Activated CD8-positive, alpha-beta T cell treated with anti-CD3 and anti-CD28 coated beads for 36 hours (primary cell): ENCODE measurements at regions not wholly inside any gene's neighbourhood (a gene's known extent, or its start where the extent isn't known, plus 50 kb on each side); places are given as distances from the start of the nearest gene placed in this dataset.

Source experiments
- ATAC-seq: fragments of 200-7000 bp; cut with Tn5 transposase; one replicate; pipeline ENCODE4 v1.10.0; 2021; ENCODE audit warnings: mild to moderate bottlenecking, moderate library complexity
- CTCF ChIA-PET: fragments of 350-600 bp; sonication (Branson Sonifier 250); formaldehyde crosslinking; loops from one replicate; lab custom pipeline; 2021; ENCODE audit warnings: antibody characterized with exemption; lab: Charles Lee
- POLR2A ChIA-PET: fragments of 350-600 bp; sonication (Branson Sonifier 250); formaldehyde crosslinking; loops from one replicate; lab custom pipeline; 2021; ENCODE audit warnings: antibody characterized with exemption; lab: Charles Lee
- DNase-seq: peaks from one replicate; pipeline ENCODE4 v3.0.0-alpha.2; 2020
- H3K27ac Mint-ChIP-seq: one replicate; pipeline ENCODE4 v1.8.0; 2021; ENCODE audit warnings: mild to moderate bottlenecking, mixed read lengths
- H3K27me3 Mint-ChIP-seq: one replicate; pipeline ENCODE4 v1.8.0; 2021; ENCODE audit warnings: mixed read lengths
- H3K36me3 Mint-ChIP-seq: one replicate; pipeline ENCODE4 v1.8.0; 2021; ENCODE audit warnings: low read depth, mixed read lengths
- H3K4me1 Mint-ChIP-seq: one replicate; pipeline ENCODE4 v1.8.0; 2021; ENCODE audit warnings: low read depth, mixed read lengths
- H3K4me3 Mint-ChIP-seq: one replicate; pipeline ENCODE4 v1.8.0; 2021; ENCODE audit warnings: mild to moderate bottlenecking, moderate library complexity, mixed read lengths
- H3K9me3 Mint-ChIP-seq: one replicate; pipeline ENCODE4 v1.8.0; 2021; ENCODE audit warnings: mixed read lengths
- intact Hi-C: fragments of 100-400 bp; cut with micrococcal nuclease; formaldehyde crosslinking; loops from one replicate; pipeline ENCODE4 v1.10.0; 2022
- TF ChIP-seq, protein P1 (sequence below): fragments of 200-600 bp; IDR thresholded peaks from one replicate; pipeline ENCODE4 v1.8.0; 2022; ENCODE audit warnings: antibody characterized with exemption, mild to moderate bottlenecking

DNA sequence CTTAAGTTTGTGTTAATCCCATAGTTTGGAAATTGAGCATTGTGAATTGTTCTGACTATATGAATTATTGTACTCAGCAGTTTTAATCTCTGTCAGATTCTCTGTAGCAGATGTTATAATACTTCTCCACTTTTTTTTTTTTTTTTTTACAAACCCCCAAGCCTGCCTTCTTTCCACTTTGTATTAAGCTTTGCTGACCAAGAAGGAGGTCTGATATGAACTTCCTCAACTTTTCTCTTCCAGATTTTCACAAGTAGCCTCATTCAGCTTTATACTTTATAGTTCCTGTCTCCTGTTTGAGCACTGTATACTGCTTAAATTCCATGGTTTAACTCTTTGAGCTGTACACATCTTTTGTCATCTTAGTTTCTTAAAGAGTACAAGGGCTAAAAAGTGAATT, 105.0 kb downstream of the HAUS1 start:
- POLR2A ChIA-PET: interaction anchor here (1.0 to 1.4 kb wide), 2 partner anchors 34 to 41 kb away, joined by 3 to 4 read pairs; no protein-coding TSS in a partner anchor
- TF ChIP-seq, protein P1, sequence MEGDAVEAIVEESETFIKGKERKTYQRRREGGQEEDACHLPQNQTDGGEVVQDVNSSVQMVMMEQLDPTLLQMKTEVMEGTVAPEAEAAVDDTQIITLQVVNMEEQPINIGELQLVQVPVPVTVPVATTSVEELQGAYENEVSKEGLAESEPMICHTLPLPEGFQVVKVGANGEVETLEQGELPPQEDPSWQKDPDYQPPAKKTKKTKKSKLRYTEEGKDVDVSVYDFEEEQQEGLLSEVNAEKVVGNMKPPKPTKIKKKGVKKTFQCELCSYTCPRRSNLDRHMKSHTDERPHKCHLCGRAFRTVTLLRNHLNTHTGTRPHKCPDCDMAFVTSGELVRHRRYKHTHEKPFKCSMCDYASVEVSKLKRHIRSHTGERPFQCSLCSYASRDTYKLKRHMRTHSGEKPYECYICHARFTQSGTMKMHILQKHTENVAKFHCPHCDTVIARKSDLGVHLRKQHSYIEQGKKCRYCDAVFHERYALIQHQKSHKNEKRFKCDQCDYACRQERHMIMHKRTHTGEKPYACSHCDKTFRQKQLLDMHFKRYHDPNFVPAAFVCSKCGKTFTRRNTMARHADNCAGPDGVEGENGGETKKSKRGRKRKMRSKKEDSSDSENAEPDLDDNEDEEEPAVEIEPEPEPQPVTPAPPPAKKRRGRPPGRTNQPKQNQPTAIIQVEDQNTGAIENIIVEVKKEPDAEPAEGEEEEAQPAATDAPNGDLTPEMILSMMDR: no peak
- ATAC-seq: no peak
- H3K27me3 Mint-ChIP-seq: no peaks in the 10 kb centered on the region
- H3K4me1 Mint-ChIP-seq: peaks cover 85% of the 10 kb centered on the region
- CTCF ChIA-PET: interaction anchor here (0.7 to 1.6 kb wide), 4 partner anchors 11 to 57 kb away, joined by 3 to 6 read pairs (median 3); a partner anchor contains a TSS
- no peak for DNase-seq
- H3K27ac Mint-ChIP-seq: peak overlapping the region; percentile 69
- H3K9me3 Mint-ChIP-seq: no peaks in the 10 kb centered on the region
- peaks cover 25% of the 10 kb centered on the region for H3K36me3 Mint-ChIP-seq
- intact Hi-C loops: no loop called here
- no peak overlapping the region for H3K4me3 Mint-ChIP-seq

DNA sequence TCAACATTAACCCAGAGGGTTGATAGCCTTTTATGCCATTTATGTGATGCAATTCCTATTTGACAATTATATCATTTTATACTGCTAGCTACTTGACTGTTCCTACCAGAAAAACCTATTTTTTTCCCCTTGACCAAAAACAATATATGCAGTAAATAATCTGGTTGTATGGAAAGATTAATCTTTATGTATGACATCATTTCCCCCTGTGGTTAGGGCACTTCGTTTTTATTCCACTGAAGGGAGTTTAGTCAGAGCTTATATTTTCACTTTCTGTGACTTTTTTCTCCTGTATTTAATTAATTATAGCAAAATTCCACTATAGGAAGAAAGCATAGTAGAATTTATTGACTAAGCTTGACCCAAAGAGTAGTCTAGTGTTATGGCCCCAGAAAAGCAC, 107.6 kb downstream of the HAUS1 start:
- H3K36me3 Mint-ChIP-seq: peaks cover 32% of the 10 kb centered on the region
- peak overlapping the region; percentile 46 for H3K4me3 Mint-ChIP-seq

GRCh38 chr18:46212398-46212797, 108.2 kb downstream of the HAUS1 start:
- H3K27ac Mint-ChIP-seq: peak overlapping the region; percentile 92
- peak overlapping the region; percentile 46 for H3K4me3 Mint-ChIP-seq
- ChIA-PET CTCF (interaction anchor here (0.6 to 4.7 kb wide), 15 partner anchors 8 to 91 kb away, joined by 3 to 47 read pairs (median 4); a partner anchor contains a TSS), POLR2A (interaction anchor here (1.1 to 3.8 kb wide), 3 partner anchors 22 to 55 kb away, joined by 3 to 18 read pairs (median 3); a partner anchor contains a TSS)
- peaks cover 89% of the 10 kb centered on the region for H3K4me1 Mint-ChIP-seq
- ATAC-seq: peak; percentile 22
- H3K36me3 Mint-ChIP-seq: peaks cover 38% of the 10 kb centered on the region
- H3K9me3 Mint-ChIP-seq: no peaks in the 10 kb centered on the region
- intact Hi-C loops: loop anchor here (2.0 to 10.0 kb wide), 3 partner anchors 40 to 58 kb away; no protein-coding TSS in a partner anchor
- H3K27me3 Mint-ChIP-seq: no peaks in the 10 kb centered on the region
- DNase-seq: no peak
- TF ChIP-seq, protein P1: no peak

More for the DNA sequence above, 107.6 kb downstream of the HAUS1 start:
- POLR2A ChIA-PET: interaction anchor here (0.6 to 3.8 kb wide), 6 partner anchors 10 to 659 kb away, joined by 3 to 18 read pairs (median 4); a partner anchor contains a TSS
- TF ChIP-seq, protein P1: no peak
- peak; percentile 40 for ATAC-seq
- H3K4me1 Mint-ChIP-seq: peaks cover 86% of the 10 kb centered on the region
- H3K9me3 Mint-ChIP-seq: no peaks in the 10 kb centered on the region
- no peaks in the 10 kb centered on the region for H3K27me3 Mint-ChIP-seq
- no peak for DNase-seq
- intact Hi-C loops: loop anchor here (2.0 to 10.0 kb wide), 3 partner anchors 39 to 57 kb away; no protein-coding TSS in a partner anchor
- CTCF ChIA-PET: interaction anchor here (1.1 to 4.7 kb wide), 11 partner anchors 7 to 69 kb away, joined by 3 to 47 read pairs (median 4); a partner anchor contains a TSS
- peak overlapping the region; percentile 92 for H3K27ac Mint-ChIP-seq

DNA sequence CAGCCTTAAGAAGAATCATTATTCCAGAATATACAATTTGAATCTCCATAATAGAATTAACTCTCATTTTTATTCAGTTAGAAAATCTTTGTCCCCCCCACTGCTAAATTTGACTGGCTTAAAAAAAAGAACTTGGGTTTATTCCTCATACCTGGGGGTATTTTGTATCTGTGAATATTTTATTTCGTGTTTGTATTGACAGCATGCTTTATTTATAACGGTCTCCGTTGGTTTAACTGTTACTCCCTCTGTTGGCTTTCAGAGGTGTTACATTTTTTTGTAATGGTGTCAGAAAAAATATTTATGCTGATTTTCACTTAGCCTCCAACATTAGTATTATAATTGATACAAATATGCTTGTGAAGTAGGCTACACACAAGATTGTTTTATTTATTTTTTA, 109.1 kb downstream of the HAUS1 start:
- ChIA-PET POLR2A (interaction anchor here (3.8 kb wide), 1 partner anchor 39 kb away, joined by 18 read pairs; a partner anchor contains a TSS), CTCF (interaction anchor here (1.0 to 4.7 kb wide), 9 partner anchors 9 to 68 kb away, joined by 3 to 47 read pairs (median 4); a partner anchor contains a TSS)
- intact Hi-C loops: loop anchor here (2.0 to 10.0 kb wide), 3 partner anchors 39 to 58 kb away; no protein-coding TSS in a partner anchor
- Mint-ChIP-seq H3K27ac (peak overlapping the region; percentile 75), H3K9me3 (no peaks in the 10 kb centered on the region), H3K27me3 (no peaks in the 10 kb centered on the region), H3K36me3 (peaks cover 44% of the 10 kb centered on the region), H3K4me3 (no peak overlapping the region), H3K4me1 (peaks cover 88% of the 10 kb centered on the region)
- no peak for DNase-seq
- TF ChIP-seq, protein P1: peak; percentile 69
- ATAC-seq: no peak

DNA sequence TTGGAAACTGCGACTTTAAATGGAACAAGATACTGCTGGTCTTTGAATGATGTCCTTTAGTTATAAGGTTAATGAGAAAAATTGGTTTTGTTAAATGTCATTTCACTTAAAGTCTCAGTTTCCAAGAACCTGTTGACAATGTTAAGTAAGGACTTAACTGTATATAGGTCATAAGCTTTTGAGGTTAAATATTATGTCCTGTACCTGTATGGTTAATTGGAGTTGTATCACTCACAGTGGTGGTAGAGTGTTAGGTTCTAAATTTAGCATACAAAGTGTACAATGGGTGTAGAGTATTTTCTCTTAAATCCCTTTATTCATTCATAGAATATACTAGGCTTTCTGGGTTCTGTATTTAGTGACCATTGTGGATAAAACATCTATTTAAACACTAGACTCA, 110.2 kb downstream of the HAUS1 start:
- ChIA-PET POLR2A (no interaction called here), CTCF (interaction anchor here (0.8 to 4.7 kb wide), 3 partner anchors 24 to 63 kb away, joined by 3 to 47 read pairs (median 4); a partner anchor contains a TSS)
- no peaks in the 10 kb centered on the region for H3K27me3 Mint-ChIP-seq
- no peak for DNase-seq
- H3K4me3 Mint-ChIP-seq: peak overlapping the region; percentile 18
- H3K9me3 Mint-ChIP-seq: no peaks in the 10 kb centered on the region
- intact Hi-C loops: loop anchor here (5.0 to 10.0 kb wide), 2 partner anchors 38 to 60 kb away; no protein-coding TSS in a partner anchor
- ATAC-seq: peak; percentile 48
- H3K4me1 Mint-ChIP-seq: peaks cover 86% of the 10 kb centered on the region
- peaks cover 48% of the 10 kb centered on the region for H3K36me3 Mint-ChIP-seq
- H3K27ac Mint-ChIP-seq: peak overlapping the region; percentile 81
- TF ChIP-seq, protein P1: no peak
